Hepatocyte (in vitro differentiated cells): ENCODE measurements at regions not wholly inside any gene's neighbourhood (a gene's known extent, or its start where the extent isn't known, plus 50 kb on each side); places are given as distances from the start of the nearest gene placed in this dataset.

ENCODE experiments used
- EZH2phosphoT487 ChIP-seq: fragments of 200-600 bp; sonication (generic); IDR thresholded peaks from one replicate; pipeline ENCODE4 v1.6.1; 2018; ENCODE audit warnings: antibody characterized with exemption, mild to moderate bottlenecking, low read depth, moderate library complexity; ENCODE audit not compliant: unreplicated experiment, severe bottlenecking
- TF ChIP-seq, protein P1 (sequence below): fragments of 200-600 bp; sonication (generic); IDR thresholded peaks from 2 replicates; pipeline ENCODE4 v1.5.1; 2016; ENCODE audit warnings: antibody characterized with exemption, mild to moderate bottlenecking; ENCODE audit not compliant: poor library complexity

DNA sequence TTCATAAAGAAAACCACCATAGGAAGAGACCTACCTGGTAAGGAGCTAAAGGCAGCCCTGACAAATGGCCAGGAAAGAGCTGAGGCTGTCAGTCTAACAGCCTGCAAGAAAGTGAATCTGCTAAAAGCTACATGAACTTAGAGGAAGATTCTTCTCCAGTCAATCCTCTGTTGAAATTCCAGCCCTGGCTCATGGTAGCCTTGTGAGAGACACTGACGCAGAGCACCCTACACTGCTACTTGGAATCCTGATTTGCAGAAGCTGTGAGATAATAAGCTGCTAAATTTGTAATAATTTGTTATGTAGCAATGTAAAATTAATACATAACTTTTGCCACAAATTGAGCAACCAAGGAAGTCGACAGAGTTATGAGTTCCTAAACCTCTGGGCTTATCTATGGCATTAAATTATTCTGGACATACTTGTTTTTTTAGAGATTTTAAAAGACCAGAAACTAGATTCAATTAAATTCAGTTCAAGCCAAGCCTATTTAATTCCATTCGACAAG, 257.0 kb downstream of the ETNK1 start:
- TF ChIP-seq, protein P1, sequence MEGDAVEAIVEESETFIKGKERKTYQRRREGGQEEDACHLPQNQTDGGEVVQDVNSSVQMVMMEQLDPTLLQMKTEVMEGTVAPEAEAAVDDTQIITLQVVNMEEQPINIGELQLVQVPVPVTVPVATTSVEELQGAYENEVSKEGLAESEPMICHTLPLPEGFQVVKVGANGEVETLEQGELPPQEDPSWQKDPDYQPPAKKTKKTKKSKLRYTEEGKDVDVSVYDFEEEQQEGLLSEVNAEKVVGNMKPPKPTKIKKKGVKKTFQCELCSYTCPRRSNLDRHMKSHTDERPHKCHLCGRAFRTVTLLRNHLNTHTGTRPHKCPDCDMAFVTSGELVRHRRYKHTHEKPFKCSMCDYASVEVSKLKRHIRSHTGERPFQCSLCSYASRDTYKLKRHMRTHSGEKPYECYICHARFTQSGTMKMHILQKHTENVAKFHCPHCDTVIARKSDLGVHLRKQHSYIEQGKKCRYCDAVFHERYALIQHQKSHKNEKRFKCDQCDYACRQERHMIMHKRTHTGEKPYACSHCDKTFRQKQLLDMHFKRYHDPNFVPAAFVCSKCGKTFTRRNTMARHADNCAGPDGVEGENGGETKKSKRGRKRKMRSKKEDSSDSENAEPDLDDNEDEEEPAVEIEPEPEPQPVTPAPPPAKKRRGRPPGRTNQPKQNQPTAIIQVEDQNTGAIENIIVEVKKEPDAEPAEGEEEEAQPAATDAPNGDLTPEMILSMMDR, result no peak
- TF ChIP-seq EZH2phosphoT487, result no peak
